Ectodermal cell (in vitro differentiated cells): ENCODE measurements at regions not wholly inside any gene's neighbourhood (a gene's known extent, or its start where the extent isn't known, plus 50 kb on each side); places are given as distances from the start of the nearest gene placed in this dataset.
"Not testable (repeated sequence)": the region's sequence is repeated elsewhere in the genome, so short reads cannot be mapped to it uniquely, and the experiment has no call there.

ENCODE experiments used
- H3K27ac ChIP-seq: 2 replicates; pipeline ENCODE4 v1.7.0; 2013; ENCODE audit warnings: mild to moderate bottlenecking, low read depth, low read length; ENCODE audit not compliant: insufficient read depth, poor library complexity, severe bottlenecking
- H3K27me3 ChIP-seq: 2 replicates; pipeline ENCODE4 v1.7.0; 2013; ENCODE audit warnings: mild to moderate bottlenecking, low read length; ENCODE audit not compliant: insufficient read depth, control insufficient read depth, poor library complexity, severe bottlenecking
- H3K36me3 ChIP-seq: one replicate; pipeline ENCODE4 v1.7.0; 2013; ENCODE audit warnings: low read length; ENCODE audit not compliant: control insufficient read depth, insufficient read depth
- H3K4me1 ChIP-seq: one replicate; pipeline ENCODE4 v1.7.0; 2013; ENCODE audit warnings: low read length; ENCODE audit not compliant: control insufficient read depth, insufficient read depth
- H3K4me3 ChIP-seq: 2 replicates; pipeline ENCODE4 v1.7.0; 2013; ENCODE audit warnings: low read depth, low read length, control low read depth; ENCODE audit not compliant: insufficient read depth
- H3K9me3 ChIP-seq: 2 replicates; pipeline ENCODE4 v1.7.0; 2013; ENCODE audit warnings: mild to moderate bottlenecking, low read length, moderate library complexity; ENCODE audit not compliant: control insufficient read depth
- WGBS, 2 experiments: methylation state at CpG; one replicate each; pipeline ENCODE4 v1.1.7; 2013; ENCODE audit warnings: missing lambda C conversion rate in 2 of 2; 5-methylcytosine and 5-hydroxymethylcytosine counted together

GRCh38 chr5:114912189-114912920 is 257.4 kb downstream of the TRIM36 start:
- Histone ChIP-seq H3K36me3 (no peaks in the 10 kb centered on the region), H3K27ac (no peak overlapping the region), H3K9me3 (no peaks in the 10 kb centered on the region), H3K27me3 (no peaks in the 10 kb centered on the region), H3K4me3 (no peak overlapping the region), H3K4me1 (no peaks in the 10 kb centered on the region)
- 90 to 92% methylated on average over 4 of the region's 4 CpGs for WGBS, 2 experiments

- Histone ChIP-seq H3K36me3 (no peaks in the 10 kb centered on the region), H3K4me1 (no peaks in the 10 kb centered on the region), H3K27me3 (no peaks in the 10 kb centered on the region), H3K27ac (no peak overlapping the region), H3K4me3 (no peak overlapping the region), H3K9me3 (no peaks in the 10 kb centered on the region)
Measured at GRCh38 chr5:114910727-114911126, 259.0 kb downstream of the TRIM36 start.

GRCh38 chr5:114909424-114909823 is 260.3 kb downstream of the TRIM36 start:
- no peaks in the 10 kb centered on the region for H3K4me1 ChIP-seq
- H3K27me3 ChIP-seq = no peaks in the 10 kb centered on the region
- H3K9me3 ChIP-seq = no peaks in the 10 kb centered on the region
- no peak overlapping the region for H3K27ac ChIP-seq
- H3K4me3 ChIP-seq = no peak overlapping the region
- WGBS, 2 experiments = 90% methylated on average over 1 of the region's 2 CpGs; no CpG with 5 or more reads in 1 of the 2 experiments
- no peaks in the 10 kb centered on the region for H3K36me3 ChIP-seq

GRCh38 chr5:114903767-114904166 is 265.9 kb downstream of the TRIM36 start:
- Histone ChIP-seq H3K36me3 (no peaks in the 10 kb centered on the region), H3K4me1 (no peaks in the 10 kb centered on the region), H3K9me3 (no peaks in the 10 kb centered on the region), H3K27me3 (no peaks in the 10 kb centered on the region), H3K27ac (no peak overlapping the region), H3K4me3 (no peak overlapping the region)
- 88 to 100% methylated on average over 2 of the region's 2 CpGs for WGBS, 2 experiments

GRCh38 chr5:114898602-114899001 is 271.1 kb downstream of the TRIM36 start:
- Histone ChIP-seq H3K9me3 (no peaks in the 10 kb centered on the region), H3K4me3 (no peak overlapping the region), H3K27ac (no peak overlapping the region), H3K4me1 (no peaks in the 10 kb centered on the region), H3K36me3 (no peaks in the 10 kb centered on the region), H3K27me3 (no peaks in the 10 kb centered on the region)
- WGBS, 2 experiments = 83 to 100% methylated on average over 2 of the region's 2 CpGs

- Histone ChIP-seq H3K4me3 (no peak overlapping the region), H3K4me1 (no peaks in the 10 kb centered on the region), H3K9me3 (no peaks in the 10 kb centered on the region), H3K27me3 (no peaks in the 10 kb centered on the region), H3K36me3 (no peaks in the 10 kb centered on the region), H3K27ac (no peak overlapping the region)
- WGBS, 2 experiments = 92 to 96% methylated on average over 2 of the region's 2 CpGs
Measured at GRCh38 chr5:114883675-114884074, 286.0 kb downstream of the TRIM36 start.

- Histone ChIP-seq H3K27ac (no peak overlapping the region), H3K4me1 (no peaks in the 10 kb centered on the region), H3K36me3 (no peaks in the 10 kb centered on the region), H3K27me3 (no peaks in the 10 kb centered on the region), H3K9me3 (no peaks in the 10 kb centered on the region), H3K4me3 (no peak overlapping the region)
Measured at GRCh38 chr5:114859438-114859735, 310.3 kb downstream of the TRIM36 start.

GRCh38 chr5:114858665-114859437 is 310.9 kb downstream of the TRIM36 start:
- no peaks in the 10 kb centered on the region for H3K4me1 ChIP-seq
- H3K4me3 ChIP-seq = no peak overlapping the region
- H3K9me3 ChIP-seq = no peaks in the 10 kb centered on the region
- H3K27me3 ChIP-seq = no peaks in the 10 kb centered on the region
- no peaks in the 10 kb centered on the region for H3K36me3 ChIP-seq
- no peak overlapping the region for H3K27ac ChIP-seq
- WGBS, 2 experiments = 92 to 97% methylated on average over 6 to 7 of the region's 7 CpGs

- Histone ChIP-seq H3K27me3 (no peaks in the 10 kb centered on the region), H3K27ac (no peak overlapping the region), H3K9me3 (no peaks in the 10 kb centered on the region), H3K4me1 (no peaks in the 10 kb centered on the region), H3K4me3 (no peak overlapping the region), H3K36me3 (no peaks in the 10 kb centered on the region)
- WGBS, 2 experiments = 90 to 92% methylated on average over 22 of the region's 22 CpGs
Measured at GRCh38 chr5:114857941-114858551, 311.7 kb downstream of the TRIM36 start.

- H3K36me3 ChIP-seq, H3K9me3 ChIP-seq, H3K27me3 ChIP-seq, H3K4me1 ChIP-seq, H3K4me3 ChIP-seq, H3K27ac ChIP-seq: not testable (repeated sequence)
- 89 to 91% methylated on average over 9 of the region's 9 CpGs for WGBS, 2 experiments
Measured at GRCh38 chr5:114844711-114845110, 325.0 kb downstream of the TRIM36 start.
